VCaP (cell line): ENCODE measurements at regions not wholly inside any gene's neighbourhood (a gene's known extent, or its start where the extent isn't known, plus 50 kb on each side); places are given as distances from the start of the nearest gene placed in this dataset.

Experiments
- H3K27ac ChIP-seq: fragments of 450-650 bp; 2 replicates; pipeline ENCODE4 v1.5.1; 2017
- CTCF ChIP-seq: fragments of 450-650 bp; conservative IDR thresholded peaks from 2 replicates; pipeline ENCODE4 v1.5.1; 2017; ENCODE audit warnings: mild to moderate bottlenecking, moderate library complexity

- TF ChIP-seq CTCF, result no peak
- no peak overlapping the region for H3K27ac ChIP-seq
Measured at GRCh38 chr12:30191696-30192455, 408.1 kb upstream of the TMTC1 start.

- no peak for TF ChIP-seq CTCF
- no peak overlapping the region for H3K27ac ChIP-seq
Measured at GRCh38 chr12:30188602-30189326, 405.0 kb upstream of the TMTC1 start.

GRCh38 chr12:30187426-30187825 is 403.7 kb upstream of the TMTC1 start:
- no peak overlapping the region for H3K27ac ChIP-seq
- TF ChIP-seq CTCF, result no peak

DNA sequence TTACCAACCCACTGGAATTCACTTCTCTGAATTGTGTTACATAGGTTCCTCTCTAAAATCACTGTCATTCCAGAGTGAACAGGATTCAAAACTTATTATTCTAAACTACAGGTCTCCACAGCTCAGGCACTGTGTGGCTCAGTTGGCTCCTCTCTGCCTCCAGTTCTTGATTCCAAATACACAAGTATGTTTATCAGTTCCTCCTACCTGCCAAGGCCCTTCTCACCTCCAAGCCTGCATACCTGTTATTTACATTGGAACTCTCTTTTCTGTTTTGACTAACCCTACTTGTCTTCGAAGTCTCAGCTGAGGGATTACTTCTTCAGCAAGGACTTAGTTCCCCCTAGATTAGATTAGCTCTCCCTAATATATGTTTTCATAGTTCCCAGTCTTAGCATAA is 397.6 kb upstream of the TMTC1 start:
- H3K27ac ChIP-seq, result no peak overlapping the region
- no peak for TF ChIP-seq CTCF

GRCh38 chr12:30180602-30181001 is 396.9 kb upstream of the TMTC1 start:
- no peak overlapping the region for H3K27ac ChIP-seq
- no peak for TF ChIP-seq CTCF

- no peak overlapping the region for H3K27ac ChIP-seq
- TF ChIP-seq CTCF, result no peak
Measured at GRCh38 chr12:30178916-30179315, 395.2 kb upstream of the TMTC1 start.

DNA sequence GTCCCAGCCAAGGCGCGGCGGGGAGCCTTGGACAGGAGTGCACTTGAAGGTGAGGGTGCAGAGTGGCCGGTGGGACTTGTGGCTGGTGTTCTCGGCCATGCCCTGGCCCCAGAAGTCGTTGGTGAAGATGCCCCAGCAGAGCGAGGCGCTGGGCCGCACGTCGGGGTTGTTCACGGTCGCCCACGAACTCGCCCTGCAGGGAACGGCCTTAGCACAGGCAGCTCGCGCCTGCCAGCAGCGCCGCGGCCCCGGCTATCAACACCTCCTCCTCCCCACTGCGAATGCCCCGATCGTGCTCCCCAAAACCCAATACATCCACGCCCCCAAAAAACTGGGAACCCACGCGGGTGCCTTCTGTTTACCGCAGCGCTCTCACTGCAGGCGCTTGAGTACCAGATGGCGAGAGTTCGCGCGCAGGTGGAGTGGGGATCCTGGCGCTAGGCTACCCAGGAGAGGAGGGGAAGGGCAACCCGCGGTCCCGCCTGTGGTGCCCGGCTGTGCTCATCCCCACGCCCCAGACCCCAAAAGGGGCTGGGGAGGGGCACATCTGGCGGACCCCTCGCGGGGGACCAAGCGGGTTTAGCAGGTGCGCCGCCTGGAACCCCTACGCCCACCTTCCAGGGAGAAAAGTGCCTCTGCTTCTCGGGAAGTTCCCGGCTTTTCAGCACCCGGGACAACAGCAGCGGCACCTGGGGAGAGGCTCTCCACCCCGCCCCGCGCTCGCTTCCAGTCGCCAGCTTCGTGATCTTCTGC is 386.3 kb upstream of the TMTC1 start:
- TF ChIP-seq CTCF, result no peak
- H3K27ac ChIP-seq, result no peak overlapping the region
